COLO829 (cell line): ENCODE measurements at regions not wholly inside any gene's neighbourhood (a gene's known extent, or its start where the extent isn't known, plus 50 kb on each side); places are given as distances from the start of the nearest gene placed in this dataset.
"Not testable (repeated sequence)": the region's sequence is repeated elsewhere in the genome, so short reads cannot be mapped to it uniquely, and the experiment has no call there.

Experiments used
- DNase-seq: peaks from one replicate; pipeline ENCODE4 v3.0.0; 2012; ENCODE audit warnings: low spot score

DNA sequence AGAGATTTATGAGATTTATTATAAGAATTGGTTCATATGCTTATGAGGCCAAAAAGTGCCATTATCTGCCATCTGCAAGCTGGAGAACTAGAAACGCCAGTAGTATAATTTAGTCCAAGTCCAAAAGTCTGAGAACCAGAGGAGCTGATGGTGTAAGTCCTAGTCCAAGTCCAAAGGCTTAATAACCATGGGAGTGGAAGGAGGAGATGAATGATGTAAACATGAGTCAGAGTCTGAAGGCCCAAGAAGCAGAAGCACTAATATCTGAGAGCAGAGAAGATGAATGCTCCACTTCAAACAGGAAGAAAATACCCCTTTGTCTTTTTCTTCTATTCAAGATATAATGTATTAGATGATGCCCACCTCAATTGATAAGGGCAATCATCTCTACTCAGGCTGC lies 185.7 kb downstream of the CGGBP1 start:
- DNase-seq = peak; percentile 18

DNA sequence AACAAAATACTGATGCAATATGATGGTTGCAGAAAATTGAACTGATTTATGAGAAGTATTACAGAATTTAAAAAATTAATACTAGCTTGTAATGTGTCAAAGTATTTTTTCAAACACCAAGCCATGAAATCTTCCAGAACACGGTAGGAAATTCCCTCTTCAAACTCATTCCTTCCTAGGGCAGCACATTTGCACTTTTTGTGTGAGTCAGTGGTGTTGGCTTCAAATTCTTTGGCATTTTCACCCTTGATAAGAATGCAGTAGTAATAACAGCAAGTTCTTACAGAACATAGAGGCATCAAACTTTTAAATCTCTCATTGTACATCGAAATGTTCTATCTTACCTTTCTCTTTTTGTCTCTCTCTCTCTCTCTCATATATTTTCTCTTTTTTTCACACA lies 191.8 kb downstream of the CGGBP1 start:
- DNase-seq = no peak

DNA sequence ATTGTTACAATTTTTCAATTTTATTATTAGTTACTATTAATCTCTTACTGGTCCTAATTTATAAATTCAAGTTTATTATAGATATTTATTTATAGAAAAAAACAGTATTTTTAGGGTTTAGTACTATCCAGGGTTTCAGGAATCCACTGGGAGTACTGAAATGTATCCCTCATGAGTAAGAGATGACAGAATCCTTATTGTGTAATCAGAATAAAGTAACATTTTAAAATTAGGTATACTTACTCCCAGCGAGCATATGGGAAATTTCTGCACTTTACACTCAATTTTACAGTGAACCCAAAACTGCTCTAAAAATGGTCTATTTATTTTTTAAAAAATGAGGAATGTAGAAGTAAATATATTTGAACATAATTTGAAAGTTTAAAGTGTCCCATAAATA lies 202.7 kb downstream of the CGGBP1 start:
- no peak for DNase-seq

DNA sequence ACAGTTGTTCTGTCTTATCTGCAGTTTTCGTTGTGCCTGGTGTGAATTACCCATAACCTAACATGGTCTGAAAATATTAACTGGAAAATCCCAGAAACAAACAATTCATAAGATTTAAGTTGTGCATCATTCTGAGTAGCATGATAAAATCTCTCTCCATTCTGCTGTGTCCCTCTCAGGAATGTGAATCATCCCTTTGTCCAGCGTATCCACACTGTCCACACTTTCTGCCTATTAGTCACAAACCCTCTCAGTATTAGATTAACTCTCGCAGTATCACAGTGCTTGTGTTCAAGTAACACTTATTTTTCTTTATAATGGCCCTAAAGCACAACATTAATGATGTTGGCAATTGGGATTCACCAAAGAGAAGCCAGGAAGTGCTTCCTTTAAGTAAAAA lies 203.2 kb downstream of the CGGBP1 start:
- peak; percentile 64 for DNase-seq

DNA sequence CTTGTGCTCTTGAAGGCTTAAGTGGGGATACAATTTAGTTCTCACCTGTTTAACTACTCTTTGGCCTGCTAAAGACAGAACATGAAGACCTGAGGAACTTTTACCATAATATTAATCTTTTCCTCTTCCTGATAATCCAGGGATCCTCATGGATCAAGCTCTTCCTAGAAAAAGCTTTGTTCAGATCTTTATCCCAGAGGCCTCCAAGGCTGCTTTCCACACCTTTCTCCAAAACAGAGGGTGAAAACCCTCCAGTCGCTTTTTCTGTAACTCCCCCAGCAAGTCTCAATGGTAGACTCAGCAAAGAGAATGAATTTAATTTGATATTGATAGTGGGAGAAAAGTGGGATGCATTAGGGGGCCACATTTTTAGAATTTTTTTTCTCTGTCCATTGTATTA lies 203.6 kb downstream of the CGGBP1 start:
- no peak for DNase-seq

DNA sequence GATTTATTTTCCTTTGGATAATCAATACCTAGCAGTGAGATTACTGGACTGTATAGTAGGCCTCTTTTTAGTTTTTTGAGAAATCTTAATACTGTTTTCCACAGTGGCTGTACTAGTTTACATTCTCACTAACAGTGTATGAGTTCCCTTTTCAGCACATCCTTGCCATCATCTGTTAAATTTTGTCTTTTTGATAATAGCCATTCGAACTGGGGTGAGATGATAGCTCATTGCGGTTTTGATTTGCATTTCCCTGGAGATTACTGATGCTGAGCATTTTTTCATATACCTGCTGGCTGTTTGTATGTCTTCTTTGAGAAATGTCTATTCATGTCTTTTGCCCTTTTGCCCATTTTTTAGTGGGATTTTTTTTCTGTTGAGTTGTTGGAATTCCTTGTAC lies 210.8 kb downstream of the CGGBP1 start:
- DNase-seq = no peak

DNA sequence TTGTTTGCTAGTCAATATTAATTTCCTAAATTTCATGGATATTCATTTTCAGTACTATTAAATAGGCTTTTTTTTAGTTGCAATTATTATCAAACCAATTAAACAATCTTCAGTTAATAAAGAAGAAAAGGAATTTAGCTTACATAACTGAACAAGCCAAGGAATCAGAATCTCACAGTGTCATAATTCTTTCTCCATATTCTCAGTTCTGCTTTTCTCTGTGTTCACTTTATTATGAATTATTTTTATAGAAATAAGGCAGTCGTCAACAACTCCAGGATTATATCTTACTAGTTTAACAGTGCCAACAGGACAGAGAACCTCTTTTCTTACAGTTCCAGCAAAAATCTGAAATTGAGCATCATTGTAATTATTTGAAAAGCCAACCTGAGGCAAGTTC lies 221.7 kb downstream of the CGGBP1 start:
- no peak for DNase-seq

DNA sequence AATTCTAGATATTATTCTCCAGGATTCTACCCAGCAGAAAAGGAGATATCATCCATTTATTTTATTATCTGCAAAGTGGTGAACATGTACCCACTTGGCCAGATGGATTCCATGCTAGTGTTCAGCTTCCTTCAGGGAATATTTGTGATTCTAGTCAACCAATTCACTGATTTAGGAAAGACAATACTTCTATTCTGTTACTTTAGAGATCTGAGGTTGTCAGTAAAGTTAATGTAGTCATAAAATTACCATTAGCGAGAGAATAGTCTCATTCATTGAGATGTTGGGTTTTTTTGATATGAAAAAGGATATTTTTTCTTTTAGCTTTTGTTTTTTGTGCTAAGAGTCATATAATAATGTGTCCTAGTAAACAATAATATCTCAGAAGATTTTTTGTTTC lies 222.8 kb downstream of the CGGBP1 start:
- DNase-seq = peak; percentile 93

DNA sequence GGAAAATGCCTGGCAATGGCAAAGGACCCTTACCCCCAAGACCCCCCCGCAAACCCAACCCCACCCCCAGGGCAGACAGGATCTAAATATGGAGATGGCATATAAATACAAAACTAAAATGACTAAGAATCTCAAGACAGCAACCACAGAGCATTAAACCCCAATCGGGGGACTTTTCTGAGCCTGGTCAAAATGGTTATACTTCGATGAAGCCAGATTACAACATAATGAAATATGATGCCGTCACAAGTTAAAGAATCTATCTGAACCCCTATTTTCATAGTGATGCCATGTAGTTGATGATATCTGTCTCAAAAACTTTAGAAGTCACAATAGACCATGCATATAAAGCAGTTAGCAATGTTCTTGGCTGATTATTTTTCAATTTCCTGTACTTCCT lies 223.6 kb downstream of the CGGBP1 start:
- DNase-seq = no peak

DNA sequence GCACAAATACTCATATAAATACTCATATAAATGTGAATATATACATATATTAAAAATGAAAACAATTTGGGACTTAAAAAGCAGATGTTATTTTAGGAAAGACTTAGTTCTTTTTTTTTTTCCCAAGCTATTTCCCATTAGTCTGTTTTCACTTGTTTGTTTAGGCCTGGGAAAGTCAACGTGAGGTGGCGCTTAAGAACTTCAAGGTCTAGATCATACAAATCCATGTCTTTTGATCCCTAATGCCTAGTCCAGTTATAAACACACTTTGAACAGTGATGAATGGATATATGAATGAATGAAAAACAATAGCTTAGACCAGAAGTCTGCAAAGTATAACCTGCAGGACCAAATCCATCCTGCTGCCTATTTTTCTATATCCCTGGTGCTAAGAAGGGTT lies 224.5 kb downstream of the CGGBP1 start:
- DNase-seq = no peak

DNA sequence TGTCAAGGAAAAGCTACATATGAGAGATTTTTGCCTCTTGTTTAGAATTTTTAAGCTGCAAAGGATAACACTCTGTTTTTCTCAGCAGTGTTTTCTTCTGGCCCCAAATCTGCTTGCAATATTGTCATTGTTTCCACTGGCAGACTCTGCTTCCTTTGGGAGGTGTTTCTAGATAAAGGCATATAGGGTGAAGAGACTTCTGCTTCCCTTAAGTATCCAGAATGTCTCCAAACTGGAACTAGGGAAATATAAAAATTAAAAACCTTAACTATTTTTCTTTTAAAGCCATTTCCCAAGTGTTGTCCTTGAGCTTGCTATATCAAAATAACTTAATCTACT lies 225.8 kb downstream of the CGGBP1 start:
- DNase-seq = no peak

DNA sequence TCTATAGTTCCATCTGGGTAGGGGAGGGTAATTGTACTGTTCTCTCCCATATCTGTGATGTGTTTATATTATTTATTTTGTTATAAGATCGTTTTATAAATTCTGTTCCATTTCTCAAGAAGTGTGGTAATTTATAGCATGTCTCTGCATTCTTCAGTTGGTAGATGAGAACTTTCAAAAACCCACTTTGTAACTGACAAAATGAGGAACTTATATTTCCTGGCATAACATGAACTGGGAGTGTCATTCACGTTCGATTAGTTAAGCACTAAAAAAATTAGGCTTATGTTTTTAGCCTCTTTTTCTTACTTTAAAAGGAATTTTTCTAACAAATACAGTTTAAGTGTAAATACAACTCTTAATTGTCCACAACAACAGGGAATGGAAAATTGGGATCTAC lies 230.8 kb downstream of the CGGBP1 start:
- DNase-seq = no peak

DNA sequence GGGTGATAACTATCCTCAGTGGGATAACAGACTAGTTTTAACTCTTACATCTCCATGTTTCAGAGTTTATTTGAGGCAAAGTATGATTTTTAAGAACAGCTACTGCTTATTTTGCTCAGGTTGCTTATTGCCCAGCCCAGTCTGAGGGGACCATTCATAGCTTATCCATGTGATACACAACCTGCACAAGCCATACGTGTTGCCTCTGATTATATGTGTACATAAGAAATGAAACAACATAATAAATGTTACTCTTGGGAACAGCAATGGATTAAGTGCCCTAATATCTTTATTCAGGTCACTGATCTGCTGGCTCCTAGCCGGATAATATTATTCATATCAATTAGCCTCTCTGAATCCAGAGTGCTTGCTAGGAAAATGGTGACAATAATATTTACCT lies 236.2 kb downstream of the CGGBP1 start:
- DNase-seq = no peak

DNA sequence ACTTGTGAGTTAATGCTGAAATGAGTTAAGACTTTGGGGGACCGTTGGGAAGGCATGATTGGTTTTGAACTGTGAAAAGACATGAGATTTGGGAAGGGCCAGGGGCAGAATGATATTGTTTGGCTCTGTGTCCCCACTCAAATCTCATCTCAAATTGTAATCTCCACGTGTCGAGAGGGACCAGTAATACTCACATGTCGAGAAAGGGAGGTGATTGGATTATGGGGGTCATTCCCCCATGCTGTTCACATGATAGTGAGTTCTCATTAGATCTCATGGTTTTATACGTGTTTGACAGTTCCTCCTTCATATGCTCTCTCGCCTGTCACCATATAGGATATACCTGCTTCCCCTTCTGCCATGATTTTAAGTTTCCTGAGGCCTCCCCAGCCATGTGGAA lies 245.3 kb downstream of the CGGBP1 start:
- DNase-seq = not testable (repeated sequence)

DNA sequence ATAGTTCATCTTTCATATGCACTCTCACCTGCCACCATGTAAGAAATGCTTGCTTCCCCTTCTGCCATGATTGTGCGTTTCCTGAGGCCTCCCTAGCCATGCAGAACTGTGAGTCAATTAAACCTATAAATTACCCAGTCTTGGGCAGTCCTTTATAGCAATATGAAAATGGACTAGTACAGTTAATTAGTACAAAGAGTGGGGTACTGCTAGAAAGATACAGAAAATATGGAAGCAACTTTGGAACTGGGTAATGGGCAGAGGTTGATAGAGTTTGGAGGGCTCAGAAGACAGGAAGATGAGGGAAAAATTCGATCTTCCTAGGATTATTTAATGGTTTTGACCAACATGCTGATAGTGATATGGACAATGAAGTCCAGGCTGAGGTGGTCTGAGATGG lies 246.9 kb downstream of the CGGBP1 start:
- DNase-seq = no peak

DNA sequence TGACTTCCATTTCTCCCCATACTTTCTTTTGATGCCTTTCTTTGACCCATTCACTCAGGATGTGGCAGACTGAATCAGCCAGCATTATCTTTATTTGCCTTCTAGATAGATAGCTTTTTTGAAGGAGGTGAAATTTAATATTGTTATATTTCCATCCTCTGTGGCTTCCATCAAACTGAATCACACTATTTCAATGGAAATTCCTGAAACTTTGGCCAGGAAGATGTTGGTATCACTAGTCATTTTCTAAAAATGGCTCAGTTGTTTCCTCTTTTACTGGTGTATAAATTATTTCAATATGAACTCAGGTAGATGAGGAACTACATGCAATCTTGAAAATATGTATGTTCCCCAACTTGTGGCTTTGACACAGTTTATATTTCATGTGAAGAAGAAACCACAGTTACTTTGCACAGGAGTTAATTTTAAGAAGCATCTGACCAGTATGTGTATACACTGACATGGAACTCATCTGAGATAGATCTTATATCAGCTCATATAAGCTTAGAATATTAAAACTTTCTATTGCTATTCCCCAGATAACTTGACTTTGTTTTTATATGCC lies 248.3 kb downstream of the CGGBP1 start:
- DNase-seq = no peak

DNA sequence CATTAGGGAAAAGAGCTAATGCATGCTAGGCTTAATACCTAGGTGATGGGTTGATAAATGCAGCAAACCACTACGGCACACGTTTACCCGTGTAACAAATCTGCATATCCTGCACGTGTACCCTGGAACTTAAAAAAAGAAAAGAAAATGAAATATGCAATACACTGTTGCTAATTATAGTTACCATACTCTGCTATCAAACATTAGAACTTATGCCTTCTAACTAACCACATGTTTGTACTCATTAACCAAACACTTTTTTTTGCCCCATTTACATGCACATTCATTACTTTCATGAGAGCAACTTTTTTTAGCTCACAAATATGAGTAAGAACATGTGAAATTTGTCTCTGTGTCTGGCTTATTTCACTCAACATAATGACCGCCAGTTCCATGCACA lies 253.1 kb downstream of the CGGBP1 start:
- no peak for DNase-seq

DNA sequence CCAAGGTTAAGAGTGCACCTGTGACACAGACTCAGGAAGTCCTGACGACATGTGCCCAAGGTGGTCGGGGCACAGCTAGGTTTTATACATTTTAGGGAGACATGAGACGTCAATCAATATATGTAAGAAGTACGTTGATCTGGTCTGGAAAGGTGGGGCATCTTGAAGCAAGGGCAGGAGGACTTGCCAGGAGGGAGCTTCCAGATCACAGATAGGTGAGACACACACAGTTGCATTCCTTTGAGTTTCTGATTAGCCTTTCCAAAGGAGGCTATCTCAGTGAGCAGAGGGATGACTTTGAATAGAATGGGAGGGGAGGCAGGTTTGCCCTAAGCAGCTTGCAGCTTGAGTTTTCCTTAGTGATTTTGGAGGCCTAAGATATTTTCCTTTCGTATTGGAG lies 257.4 kb downstream of the CGGBP1 start:
- DNase-seq = no peak

DNA sequence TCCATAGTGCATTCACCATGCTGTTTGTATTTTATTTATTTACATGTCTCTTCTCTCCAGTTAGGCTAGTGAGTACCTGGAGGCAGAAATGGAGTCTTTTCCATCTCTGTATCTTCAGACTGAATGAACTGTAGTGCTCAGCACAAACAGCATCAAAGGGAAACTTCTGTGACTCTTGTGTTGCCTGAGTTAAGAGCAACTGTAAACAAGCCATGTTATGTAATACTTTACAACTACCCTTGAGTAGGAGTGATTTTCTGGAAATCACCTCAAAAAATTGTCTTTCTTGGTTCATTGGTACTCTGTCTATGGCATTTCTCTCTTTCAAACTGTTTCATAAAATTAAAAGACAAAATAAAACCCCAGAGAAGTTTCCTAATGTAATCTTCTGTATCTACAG lies 258.3 kb downstream of the CGGBP1 start:
- DNase-seq = no peak

DNA sequence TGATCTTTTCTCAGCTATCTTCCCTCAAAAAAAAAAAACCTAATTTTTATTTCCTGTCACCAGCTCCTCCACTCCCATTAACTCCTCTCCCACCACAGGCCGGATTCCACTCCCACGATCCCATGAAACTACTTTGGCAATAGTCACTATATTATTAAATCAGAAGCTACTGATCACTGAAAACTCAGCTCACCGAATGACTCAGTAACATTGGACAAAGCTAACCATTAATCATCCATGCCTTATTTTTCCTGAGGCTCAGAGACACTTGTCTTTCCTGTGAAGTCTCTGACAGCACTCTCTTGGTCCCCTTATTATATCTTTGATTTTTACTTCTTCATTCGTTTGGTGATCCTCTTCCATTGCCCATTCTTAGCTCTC lies 260.2 kb downstream of the CGGBP1 start:
- DNase-seq = peak; percentile 62

DNA sequence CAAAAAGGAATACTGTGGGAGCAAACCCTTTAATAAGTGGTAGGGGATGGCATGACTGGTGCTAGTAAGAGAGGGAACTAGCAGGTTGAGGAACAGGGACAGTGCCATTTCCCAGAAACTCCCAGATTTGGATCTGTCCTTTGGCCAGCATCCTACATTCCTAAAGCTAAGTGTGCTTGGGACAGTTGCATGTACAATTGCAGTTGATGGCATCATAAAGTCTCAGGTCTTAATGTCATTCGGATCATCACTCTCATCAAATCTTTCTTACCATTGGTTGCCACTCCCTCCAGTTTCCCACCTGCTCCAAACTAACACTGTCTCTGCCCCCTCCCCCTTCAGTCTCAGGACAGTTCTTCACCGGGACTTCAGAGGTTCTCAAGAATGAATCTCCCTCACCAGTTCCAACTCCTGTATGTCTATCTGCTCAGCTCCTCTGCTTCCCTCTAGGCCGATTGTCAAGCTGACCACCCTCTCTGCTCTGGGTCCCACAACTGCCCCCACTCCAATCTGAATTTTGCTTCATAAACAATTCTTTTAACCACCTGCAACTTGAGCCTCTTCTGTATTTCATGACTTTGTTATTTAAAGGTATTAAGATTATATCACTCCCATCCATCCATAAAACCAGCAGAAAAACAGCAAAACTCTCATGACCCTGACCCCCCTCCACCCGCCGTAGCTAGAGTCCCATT lies 260.8 kb downstream of the CGGBP1 start:
- no peak for DNase-seq

DNA sequence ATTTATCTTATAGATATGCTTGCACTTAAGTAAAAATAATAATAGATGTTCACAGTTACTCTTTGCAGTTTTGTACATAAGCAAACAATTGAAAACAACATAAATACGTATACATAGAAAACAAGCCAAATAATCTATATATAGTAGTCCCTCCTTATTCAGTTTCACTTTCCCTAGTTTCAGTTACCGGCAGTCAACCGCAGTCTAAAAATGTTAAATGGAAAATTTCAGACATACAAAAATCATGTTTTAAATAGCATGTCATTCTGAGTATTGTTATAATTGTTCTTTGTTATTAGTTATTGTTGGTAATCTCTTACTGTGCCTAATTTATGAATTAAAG lies 262.0 kb downstream of the CGGBP1 start:
- no peak for DNase-seq

DNA sequence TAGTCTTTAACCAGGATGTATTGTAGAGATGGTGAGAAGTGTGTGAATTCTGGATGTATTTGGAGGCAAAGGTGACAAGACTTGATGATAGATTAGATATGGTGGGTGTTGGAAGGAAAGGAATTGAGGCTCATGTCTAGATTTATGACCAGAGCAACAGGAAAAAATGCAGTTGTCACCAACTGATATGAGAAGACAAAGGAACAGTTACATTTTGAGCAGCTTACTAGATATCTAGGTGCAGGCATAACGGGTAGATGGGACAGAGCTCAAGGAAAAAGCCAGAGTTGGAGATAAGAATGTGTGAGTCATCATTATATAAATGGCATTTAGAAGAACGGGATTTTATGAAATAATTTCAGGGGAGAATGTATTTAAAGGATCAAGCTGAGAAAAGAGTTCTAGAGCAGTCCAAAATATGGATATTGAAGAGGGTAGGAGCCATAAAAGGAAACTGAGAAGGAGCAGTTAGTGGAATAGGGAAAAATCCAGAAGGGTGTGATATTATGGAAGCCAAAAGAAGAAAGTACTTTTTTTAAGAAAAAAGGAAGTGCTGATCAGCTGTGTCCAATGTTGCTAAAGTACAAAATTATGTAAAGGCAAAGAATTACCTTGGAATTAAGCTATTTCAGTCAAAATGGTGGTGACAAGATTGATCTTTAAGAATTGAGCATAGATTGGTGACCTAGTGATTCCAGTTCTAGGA lies 262.5 kb downstream of the CGGBP1 start:
- peak; percentile 39 for DNase-seq

DNA sequence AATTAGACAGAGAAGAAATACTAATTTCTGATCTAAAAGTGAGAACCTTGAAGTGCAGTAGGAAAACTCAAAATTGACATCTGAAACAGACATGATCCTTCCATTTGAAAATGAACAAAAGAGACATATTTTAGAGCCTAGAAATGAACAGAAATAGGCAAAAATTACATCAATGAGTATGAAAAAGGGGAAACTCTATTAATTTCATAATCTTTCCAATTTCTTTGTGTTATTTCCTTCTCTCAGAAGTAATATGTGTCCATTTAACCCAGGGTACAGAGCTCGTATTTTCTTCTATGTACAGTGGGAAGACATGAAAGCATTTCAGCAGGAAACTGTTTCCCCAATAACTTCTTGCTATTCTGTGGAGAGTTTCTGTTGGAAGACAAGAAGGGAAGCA lies 263.1 kb downstream of the CGGBP1 start:
- no peak for DNase-seq
